ENCODE measurements at regions not wholly inside any gene's neighbourhood (a gene's known extent, or its start where the extent isn't known, plus 50 kb on each side); places are given as distances from the start of the nearest gene placed in this dataset.

DNA sequence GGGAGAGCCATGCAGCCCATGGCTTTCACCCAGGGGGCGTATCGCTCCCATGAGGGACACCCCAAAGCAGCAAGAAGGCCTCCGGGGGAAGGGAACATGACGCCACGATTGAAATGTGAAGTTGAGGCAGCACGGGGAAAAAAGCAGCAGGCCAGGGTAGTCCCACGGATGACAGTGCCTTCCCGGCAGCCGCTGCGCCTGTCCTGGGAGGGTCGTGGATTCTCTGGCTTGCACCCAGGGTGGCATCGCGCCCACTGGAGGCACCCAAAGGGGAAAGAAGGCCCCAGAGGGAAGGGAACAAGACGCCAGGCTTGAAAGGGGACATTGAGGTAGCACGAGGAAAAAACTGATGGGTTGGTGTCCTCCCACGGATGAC is 161.6 kb upstream of the ALG10B start:
- H3K4me2 ChIP-seq, result no peak overlapping the region
- POLR2A ChIA-PET, result no interaction called here
- no peaks in the 10 kb centered on the region; a peak in 1 of 4 replicates for H3K4me1 ChIP-seq (ENCODE audit: control insufficient read depth in 1 of 2, insufficient read depth in 2 of 2, low read depth in 1 of 2, low read length in 1 of 2)
- no peak overlapping the region for H2AFZ ChIP-seq (ENCODE audit: low read depth)
- no peaks in the 10 kb centered on the region for H3K9me3 ChIP-seq
- no peak overlapping the region for H3K9ac ChIP-seq
- no peaks in the 10 kb centered on the region for H3F3A ChIP-seq (replicated peaks; ENCODE audit: insufficient read depth)
- peaks cover 65% of the 10 kb centered on the region for H3K27me3 ChIP-seq (ENCODE audit: insufficient read depth)
- no peak overlapping the region for H3K27ac ChIP-seq (ENCODE audit: low read depth in 2 of 2, low read length in 1 of 2)
- CTCF ChIA-PET, result no interaction called here
- no peak overlapping the region for H3K4me3 ChIP-seq (ENCODE audit: low read depth in 2 of 2, low read length in 1 of 2)
- no peak for DNase-seq
- WGBS (ENCODE audit: low lambda C conversion rate), result 23% methylated on average over 14 of the region's 16 CpGs
- TF ChIP-seq, protein P1, sequence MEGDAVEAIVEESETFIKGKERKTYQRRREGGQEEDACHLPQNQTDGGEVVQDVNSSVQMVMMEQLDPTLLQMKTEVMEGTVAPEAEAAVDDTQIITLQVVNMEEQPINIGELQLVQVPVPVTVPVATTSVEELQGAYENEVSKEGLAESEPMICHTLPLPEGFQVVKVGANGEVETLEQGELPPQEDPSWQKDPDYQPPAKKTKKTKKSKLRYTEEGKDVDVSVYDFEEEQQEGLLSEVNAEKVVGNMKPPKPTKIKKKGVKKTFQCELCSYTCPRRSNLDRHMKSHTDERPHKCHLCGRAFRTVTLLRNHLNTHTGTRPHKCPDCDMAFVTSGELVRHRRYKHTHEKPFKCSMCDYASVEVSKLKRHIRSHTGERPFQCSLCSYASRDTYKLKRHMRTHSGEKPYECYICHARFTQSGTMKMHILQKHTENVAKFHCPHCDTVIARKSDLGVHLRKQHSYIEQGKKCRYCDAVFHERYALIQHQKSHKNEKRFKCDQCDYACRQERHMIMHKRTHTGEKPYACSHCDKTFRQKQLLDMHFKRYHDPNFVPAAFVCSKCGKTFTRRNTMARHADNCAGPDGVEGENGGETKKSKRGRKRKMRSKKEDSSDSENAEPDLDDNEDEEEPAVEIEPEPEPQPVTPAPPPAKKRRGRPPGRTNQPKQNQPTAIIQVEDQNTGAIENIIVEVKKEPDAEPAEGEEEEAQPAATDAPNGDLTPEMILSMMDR (IDR thresholded peaks at IDR 0.05), result no peak
- no peak for TF ChIP-seq FOXJ3 (CRISPR knock-in tag; IDR thresholded peaks at IDR 0.05)
- no peak for TF ChIP-seq EP300 (IDR thresholded peaks at IDR 0.05; ENCODE audit: borderline replicate concordance in 1 of 2, low read depth in 1 of 2, low read length in 1 of 2)
- TF ChIP-seq GABPA (IDR thresholded peaks at IDR 0.05; ENCODE audit: low read depth), result no peak
- TF ChIP-seq, protein P2, sequence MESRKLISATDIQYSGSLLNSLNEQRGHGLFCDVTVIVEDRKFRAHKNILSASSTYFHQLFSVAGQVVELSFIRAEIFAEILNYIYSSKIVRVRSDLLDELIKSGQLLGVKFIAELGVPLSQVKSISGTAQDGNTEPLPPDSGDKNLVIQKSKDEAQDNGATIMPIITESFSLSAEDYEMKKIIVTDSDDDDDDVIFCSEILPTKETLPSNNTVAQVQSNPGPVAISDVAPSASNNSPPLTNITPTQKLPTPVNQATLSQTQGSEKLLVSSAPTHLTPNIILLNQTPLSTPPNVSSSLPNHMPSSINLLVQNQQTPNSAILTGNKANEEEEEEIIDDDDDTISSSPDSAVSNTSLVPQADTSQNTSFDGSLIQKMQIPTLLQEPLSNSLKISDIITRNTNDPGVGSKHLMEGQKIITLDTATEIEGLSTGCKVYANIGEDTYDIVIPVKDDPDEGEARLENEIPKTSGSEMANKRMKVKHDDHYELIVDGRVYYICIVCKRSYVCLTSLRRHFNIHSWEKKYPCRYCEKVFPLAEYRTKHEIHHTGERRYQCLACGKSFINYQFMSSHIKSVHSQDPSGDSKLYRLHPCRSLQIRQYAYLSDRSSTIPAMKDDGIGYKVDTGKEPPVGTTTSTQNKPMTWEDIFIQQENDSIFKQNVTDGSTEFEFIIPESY (IDR thresholded peaks at IDR 0.05; ENCODE audit: borderline replicate concordance, low read depth), result no peak
- TF ChIP-seq, protein P3, sequence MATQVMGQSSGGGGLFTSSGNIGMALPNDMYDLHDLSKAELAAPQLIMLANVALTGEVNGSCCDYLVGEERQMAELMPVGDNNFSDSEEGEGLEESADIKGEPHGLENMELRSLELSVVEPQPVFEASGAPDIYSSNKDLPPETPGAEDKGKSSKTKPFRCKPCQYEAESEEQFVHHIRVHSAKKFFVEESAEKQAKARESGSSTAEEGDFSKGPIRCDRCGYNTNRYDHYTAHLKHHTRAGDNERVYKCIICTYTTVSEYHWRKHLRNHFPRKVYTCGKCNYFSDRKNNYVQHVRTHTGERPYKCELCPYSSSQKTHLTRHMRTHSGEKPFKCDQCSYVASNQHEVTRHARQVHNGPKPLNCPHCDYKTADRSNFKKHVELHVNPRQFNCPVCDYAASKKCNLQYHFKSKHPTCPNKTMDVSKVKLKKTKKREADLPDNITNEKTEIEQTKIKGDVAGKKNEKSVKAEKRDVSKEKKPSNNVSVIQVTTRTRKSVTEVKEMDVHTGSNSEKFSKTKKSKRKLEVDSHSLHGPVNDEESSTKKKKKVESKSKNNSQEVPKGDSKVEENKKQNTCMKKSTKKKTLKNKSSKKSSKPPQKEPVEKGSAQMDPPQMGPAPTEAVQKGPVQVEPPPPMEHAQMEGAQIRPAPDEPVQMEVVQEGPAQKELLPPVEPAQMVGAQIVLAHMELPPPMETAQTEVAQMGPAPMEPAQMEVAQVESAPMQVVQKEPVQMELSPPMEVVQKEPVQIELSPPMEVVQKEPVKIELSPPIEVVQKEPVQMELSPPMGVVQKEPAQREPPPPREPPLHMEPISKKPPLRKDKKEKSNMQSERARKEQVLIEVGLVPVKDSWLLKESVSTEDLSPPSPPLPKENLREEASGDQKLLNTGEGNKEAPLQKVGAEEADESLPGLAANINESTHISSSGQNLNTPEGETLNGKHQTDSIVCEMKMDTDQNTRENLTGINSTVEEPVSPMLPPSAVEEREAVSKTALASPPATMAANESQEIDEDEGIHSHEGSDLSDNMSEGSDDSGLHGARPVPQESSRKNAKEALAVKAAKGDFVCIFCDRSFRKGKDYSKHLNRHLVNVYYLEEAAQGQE (IDR thresholded peaks at IDR 0.05; ENCODE audit: low read depth, low read length), result no peak
- TF ChIP-seq MXI1 (IDR thresholded peaks at IDR 0.05; ENCODE audit: low read depth, low read length), result no peak
- TF ChIP-seq GATA2 (CRISPR knock-in tag; IDR thresholded peaks at IDR 0.05), result no peak
- no peaks in the 10 kb centered on the region for H3K36me3 ChIP-seq (replicated peaks in 1 of 2; ENCODE audit: control insufficient read depth in 1 of 2, insufficient read depth in 2 of 2, low read length in 1 of 2)
- no peaks in the 10 kb centered on the region for H3K79me2 ChIP-seq (ENCODE audit: insufficient read depth)
- H3K9me2 ChIP-seq, result no peaks in the 10 kb centered on the region
- no peaks in the 10 kb centered on the region for H4K20me1 ChIP-seq (ENCODE audit: insufficient read depth)

Data from SK-N-SH (cell line).